PC-9 (cell line): ENCODE measurements at regions not wholly inside any gene's neighbourhood (a gene's known extent, or its start where the extent isn't known, plus 50 kb on each side); places are given as distances from the start of the nearest gene placed in this dataset.
"Not testable (repeated sequence)": the region's sequence is repeated elsewhere in the genome, so short reads cannot be mapped to it uniquely, and the experiment has no call there.

Experiments used
- BruUV-seq: library from RNA; stranded (reverse); fragments of 400-500 nt; replicated peaks from 2 replicates; lab custom pipeline; 2021; lab: Mats Ljungman, UMichigan
- CTCF ChIA-PET: fragments of 300-600 bp; sonication (Branson Sonifier 250); formaldehyde crosslinking; loops from one replicate; lab custom pipeline; 2022; ENCODE audit warnings: antibody characterized with exemption; lab: Charles Lee
- POLR2A ChIA-PET: fragments of 300-600 bp; sonication (Branson Sonifier 250); formaldehyde crosslinking; loops from one replicate; lab custom pipeline; 2022; ENCODE audit warnings: antibody characterized with exemption; ENCODE audit not compliant: unreplicated experiment; lab: Charles Lee
- DNase-seq, 2 experiments: peaks; one replicate each; pipeline versions ENCODE4 v3.0.0 to v3.0.0-alpha.2; 2015 to 2022; ENCODE audit warnings: mixed read lengths in 1 of 2
- H2AFZ ChIP-seq: fragments of 200-600 bp; sonication (generic); 2 replicates; pipeline ENCODE4 v1.8.1; 2017; ENCODE audit warnings: antibody characterized with exemption
- H3F3A ChIP-seq: fragments of 200-600 bp; sonication (generic); 2 replicates; pipeline ENCODE4 v1.8.1; 2017; ENCODE audit warnings: antibody characterized with exemption, mild to moderate bottlenecking, low read depth; ENCODE audit not compliant: insufficient read depth
- H3K27ac ChIP-seq: fragments of 200-600 bp; sonication (generic); 2 replicates; pipeline ENCODE4 v1.6.1; 2016; ENCODE audit warnings: mixed run types
- H3K27me3 ChIP-seq: fragments of 200-600 bp; sonication (generic); 2 replicates; pipeline ENCODE4 v1.6.1; 2016; ENCODE audit warnings: low read depth, mixed run types; ENCODE audit not compliant: insufficient read depth
- H3K36me3 ChIP-seq: fragments of 200-600 bp; sonication (generic); 2 replicates; pipeline ENCODE4 v1.6.1; 2016; ENCODE audit warnings: low read depth, mixed run types
- H3K4me1 ChIP-seq: fragments of 200-600 bp; sonication (generic); replicated peaks from 2 replicates; pipeline ENCODE4 v1.6.1; 2016; ENCODE audit warnings: mixed run types; ENCODE audit not compliant: insufficient read depth
- H3K4me2 ChIP-seq: fragments of 200-600 bp; sonication (generic); 2 replicates; pipeline ENCODE4 v1.6.1; 2017; ENCODE audit warnings: mixed run types
- H3K4me3 ChIP-seq: fragments of 200-600 bp; sonication (generic); 2 replicates; pipeline ENCODE4 v1.6.1; 2016; ENCODE audit warnings: mixed run types
- H3K79me2 ChIP-seq: fragments of 200-600 bp; sonication (generic); 2 replicates; pipeline ENCODE4 v1.6.1; 2017; ENCODE audit warnings: low read depth, mixed run types
- H3K9me2 ChIP-seq: fragments of 200-600 bp; sonication (generic); 2 replicates; pipeline ENCODE4 v1.8.1; 2017; ENCODE audit warnings: mild to moderate bottlenecking; ENCODE audit not compliant: insufficient read depth
- H3K9me3 ChIP-seq: fragments of 200-600 bp; sonication (generic); 2 replicates; pipeline ENCODE4 v1.8.1; 2016; ENCODE audit warnings: low read depth; ENCODE audit not compliant: insufficient read depth
- H4K20me1 ChIP-seq: fragments of 200-600 bp; sonication (generic); 2 replicates; pipeline ENCODE4 v1.8.1; 2017; ENCODE audit not compliant: insufficient read depth
- CTCF ChIP-seq: fragments of 200-600 bp; sonication (generic); conservative IDR thresholded peaks from 2 replicates; pipeline ENCODE4 v1.6.1; 2017; ENCODE audit warnings: mixed run types, antibody characterized with exemption, mild to moderate bottlenecking, moderate library complexity
- EZH2 ChIP-seq: fragments of 200-600 bp; sonication (generic); IDR thresholded peaks from 2 replicates; pipeline ENCODE4 v1.8.0; 2017; ENCODE audit warnings: antibody characterized with exemption, low read depth
- intact Hi-C: fragments of 100-400 bp; cut with micrococcal nuclease; formaldehyde crosslinking; loops from one replicate; pipeline ENCODE4 v1.10.0; 2022; ENCODE audit not compliant: unreplicated experiment

- H3K4me3 ChIP-seq: no peak overlapping the region
- no peaks in the 10 kb centered on the region for H3K36me3 ChIP-seq
- no peaks in the 10 kb centered on the region for H4K20me1 ChIP-seq
- no peak overlapping the region for H3K4me2 ChIP-seq
- H2AFZ ChIP-seq: no peak overlapping the region
- H3K27me3 ChIP-seq: no peaks in the 10 kb centered on the region
- no peaks in the 10 kb centered on the region for H3K4me1 ChIP-seq
- CTCF ChIA-PET: no interaction called here
- no peaks in the 10 kb centered on the region for H3K9me2 ChIP-seq
- H3F3A ChIP-seq: no peaks in the 10 kb centered on the region
- TF ChIP-seq EZH2: no peak
- TF ChIP-seq CTCF: no peak
- no TSS peak for BruUV-seq
- intact Hi-C loops: no loop called here
- no peak for DNase-seq
- POLR2A ChIA-PET: no interaction called here
- H3K79me2 ChIP-seq: no peaks in the 10 kb centered on the region
- no peaks in the 10 kb centered on the region for H3K9me3 ChIP-seq
- no peak overlapping the region for H3K27ac ChIP-seq
Observed at GRCh38 chr5:30347858-30348257, 845.6 kb upstream of the CDH6 start.

- H3K4me1 ChIP-seq, H2AFZ ChIP-seq, H4K20me1 ChIP-seq, H3K9me3 ChIP-seq, intact Hi-C loops, H3K4me2 ChIP-seq, H3F3A ChIP-seq, H3K79me2 ChIP-seq, H3K9me2 ChIP-seq, H3K27ac ChIP-seq, POLR2A ChIA-PET, BruUV-seq, H3K27me3 ChIP-seq, H3K36me3 ChIP-seq, CTCF ChIA-PET, H3K4me3 ChIP-seq, DNase-seq: not testable (repeated sequence)
Observed at GRCh38 chr5:30345539-30346345, 847.7 kb upstream of the CDH6 start.

GRCh38 chr5:30343707-30344106, 849.8 kb upstream of the CDH6 start:
- Histone ChIP-seq H3K79me2 (no peaks in the 10 kb centered on the region), H2AFZ (no peak overlapping the region), H3K27me3 (no peaks in the 10 kb centered on the region), H3K9me2 (no peaks in the 10 kb centered on the region), H3F3A (no peaks in the 10 kb centered on the region), H3K4me1 (no peaks in the 10 kb centered on the region), H3K4me2 (no peak overlapping the region), H3K36me3 (no peaks in the 10 kb centered on the region), H3K9me3 (no peaks in the 10 kb centered on the region), H3K27ac (no peak overlapping the region), H4K20me1 (no peaks in the 10 kb centered on the region), H3K4me3 (no peak overlapping the region)
- intact Hi-C loops: no loop called here
- ChIA-PET CTCF (no interaction called here), POLR2A (no interaction called here)
- BruUV-seq: no TSS peak
- no peak for DNase-seq
- TF ChIP-seq EZH2 (no peak), CTCF (no peak)

- Histone ChIP-seq H3K27me3 (no peaks in the 10 kb centered on the region), H3K27ac (no peak overlapping the region), H3K4me2 (no peak overlapping the region), H3K9me2 (no peaks in the 10 kb centered on the region), H3K79me2 (no peaks in the 10 kb centered on the region), H3F3A (no peaks in the 10 kb centered on the region; the same call in 1 of the 2 replicates), H3K4me1 (no peaks in the 10 kb centered on the region), H2AFZ (no peak overlapping the region), H3K4me3 (no peak overlapping the region), H4K20me1 (no peaks in the 10 kb centered on the region), H3K9me3 (no peaks in the 10 kb centered on the region), H3K36me3 (no peaks in the 10 kb centered on the region)
- intact Hi-C loops: no loop called here
- no peak for DNase-seq
- BruUV-seq: no TSS peak
- POLR2A ChIA-PET: no interaction called here
- TF ChIP-seq CTCF: no peak
- no peak for TF ChIP-seq EZH2
- CTCF ChIA-PET: no interaction called here
Observed at GRCh38 chr5:30341466-30341865, 852.0 kb upstream of the CDH6 start.
